Liver (tissue), 8 donors: ENCODE measurements at regions not wholly inside any gene's neighbourhood (a gene's known extent, or its start where the extent isn't known, plus 50 kb on each side); places are given as distances from the start of the nearest gene placed in this dataset.

Experiments
- DNase-seq: peaks from one replicate; pipeline ENCODE4 v3.0.0-alpha.2; 2017; ENCODE audit warnings: low spot score
- H3K27ac ChIP-seq, 2 donors: one replicate each; pipeline ENCODE4 v1.7.0; 2013; ENCODE audit warnings: inconsistent platforms in 2 of 2, low read length in 2 of 2, control low read depth in 1 of 2, low read depth in 1 of 2, mild to moderate bottlenecking in 1 of 2
- H3K27me3 ChIP-seq, 4 donors: one replicate each; pipeline versions ENCODE4 v1.6.1 to v1.7.0; 2013; ENCODE audit warnings: low read length in 3 of 4, inconsistent platforms in 1 of 4, mild to moderate bottlenecking in 1 of 4, moderate library complexity in 1 of 4; ENCODE audit not compliant: control insufficient read depth in 4 of 4, insufficient read depth in 4 of 4
- H3K36me3 ChIP-seq, 4 donors: one replicate each; pipeline versions ENCODE4 v1.6.1 to v1.7.0; 2013; ENCODE audit warnings: low read length in 3 of 4, mild to moderate bottlenecking in 3 of 4, low read depth in 1 of 4, moderate library complexity in 1 of 4; ENCODE audit not compliant: control insufficient read depth in 4 of 4, insufficient read depth in 3 of 4
- H3K4me1 ChIP-seq, 4 donors: one replicate each; pipeline versions ENCODE4 v1.6.1 to v1.7.0; 2013; ENCODE audit warnings: low read length in 3 of 4, mild to moderate bottlenecking in 3 of 4, moderate library complexity in 1 of 4; ENCODE audit not compliant: control insufficient read depth in 4 of 4, insufficient read depth in 4 of 4
- H3K4me3 ChIP-seq, 3 donors: one replicate each; pipeline versions ENCODE4 v1.6.1 to v1.7.0; 2013; ENCODE audit warnings: low read length in 3 of 3, control low read depth in 1 of 3, low read depth in 1 of 3, mild to moderate bottlenecking in 1 of 3
- H3K9ac ChIP-seq, 2 donors: one replicate each; pipeline ENCODE4 v1.7.0; 2013; ENCODE audit warnings: low read length in 2 of 2, mild to moderate bottlenecking in 2 of 2, moderate library complexity in 2 of 2, control low read depth in 1 of 2, low read depth in 1 of 2
- H3K9me3 ChIP-seq, 4 donors: one replicate each; pipeline versions ENCODE4 v1.6.1 to v1.7.0; 2013; ENCODE audit warnings: low read length in 3 of 4; ENCODE audit not compliant: control insufficient read depth in 4 of 4
- EGR1 ChIP-seq, 2 donors: IDR thresholded peaks; 2 replicates each; pipeline ENCODE4 v1.6.1; 2016 to 2018; ENCODE audit warnings: antibody characterized with exemption in 2 of 2, low read depth in 2 of 2
- FOXA1 ChIP-seq: IDR thresholded peaks from 2 replicates; pipeline ENCODE4 v1.6.1; 2016; ENCODE audit warnings: antibody characterized with exemption
- FOXA2 ChIP-seq: IDR thresholded peaks from 2 replicates; pipeline ENCODE4 v1.6.1; 2016; ENCODE audit warnings: antibody characterized with exemption
- GABPA ChIP-seq, 2 donors: IDR thresholded peaks in 1 of 2; conservative IDR thresholded peaks in 1 of 2; 2 replicates each; pipeline ENCODE4 v1.6.1; 2016; ENCODE audit warnings: antibody characterized with exemption in 2 of 2, mild to moderate bottlenecking in 1 of 2, moderate library complexity in 1 of 2
- HNF4A ChIP-seq, 2 donors: conservative IDR thresholded peaks; 2 replicates each; pipeline ENCODE4 v1.6.1; 2016; ENCODE audit warnings: antibody characterized with exemption in 2 of 2, mild to moderate bottlenecking in 2 of 2
- HNF4G ChIP-seq: IDR thresholded peaks from 2 replicates; pipeline ENCODE4 v1.6.1; 2016; ENCODE audit warnings: antibody characterized with exemption
- JUND ChIP-seq, 2 donors: IDR thresholded peaks; 2 replicates each; pipeline ENCODE4 v1.6.1; 2016; ENCODE audit warnings: antibody characterized with exemption in 2 of 2
- NR2F2 ChIP-seq: IDR thresholded peaks from 2 replicates; pipeline ENCODE4 v1.6.1; 2016; ENCODE audit warnings: antibody characterized with exemption
- SP1 ChIP-seq: IDR thresholded peaks from 2 replicates; pipeline ENCODE4 v1.6.1; 2018; ENCODE audit warnings: antibody characterized with exemption, mild to moderate bottlenecking
- TAF1 ChIP-seq: conservative IDR thresholded peaks from 2 replicates; pipeline ENCODE4 v1.6.1; 2016; ENCODE audit warnings: antibody characterized with exemption, mild to moderate bottlenecking
- YY1 ChIP-seq: IDR thresholded peaks from 2 replicates; pipeline ENCODE4 v1.6.1; 2016; ENCODE audit warnings: antibody characterized with exemption, mild to moderate bottlenecking
- WGBS: extraction: QIAGEN DNeasy Blood & Tissue Kit; methylation state at CpG from one replicate; pipeline ENCODE4 v1.1.7; 2013; 5-methylcytosine and 5-hydroxymethylcytosine counted together
- TF ChIP-seq, protein P1 (sequence below): fragments of 150-350 bp; IDR thresholded peaks from 2 replicates; pipeline ENCODE4 v1.5.1; 2017; ENCODE audit warnings: improper control_type of control experiment, low read depth, low read length; ENCODE audit not compliant: missing input control
- TF ChIP-seq, protein P2 (sequence below): IDR thresholded peaks from 2 replicates; pipeline ENCODE4 v1.6.1; 2016; ENCODE audit warnings: antibody characterized with exemption, mild to moderate bottlenecking
- TF ChIP-seq, protein P3 (sequence below): IDR thresholded peaks from 2 replicates; pipeline ENCODE4 v1.6.1; 2016; ENCODE audit warnings: antibody characterized with exemption
- TF ChIP-seq, protein P4 (sequence below): IDR thresholded peaks from 2 replicates; pipeline ENCODE4 v1.6.1; 2016; ENCODE audit warnings: antibody characterized with exemption
- donor health status: healthy.
- donor health status: healthy.
- donor health status: healthy.
- donor health status: healthy.
- donor health status: healthy.

DNA sequence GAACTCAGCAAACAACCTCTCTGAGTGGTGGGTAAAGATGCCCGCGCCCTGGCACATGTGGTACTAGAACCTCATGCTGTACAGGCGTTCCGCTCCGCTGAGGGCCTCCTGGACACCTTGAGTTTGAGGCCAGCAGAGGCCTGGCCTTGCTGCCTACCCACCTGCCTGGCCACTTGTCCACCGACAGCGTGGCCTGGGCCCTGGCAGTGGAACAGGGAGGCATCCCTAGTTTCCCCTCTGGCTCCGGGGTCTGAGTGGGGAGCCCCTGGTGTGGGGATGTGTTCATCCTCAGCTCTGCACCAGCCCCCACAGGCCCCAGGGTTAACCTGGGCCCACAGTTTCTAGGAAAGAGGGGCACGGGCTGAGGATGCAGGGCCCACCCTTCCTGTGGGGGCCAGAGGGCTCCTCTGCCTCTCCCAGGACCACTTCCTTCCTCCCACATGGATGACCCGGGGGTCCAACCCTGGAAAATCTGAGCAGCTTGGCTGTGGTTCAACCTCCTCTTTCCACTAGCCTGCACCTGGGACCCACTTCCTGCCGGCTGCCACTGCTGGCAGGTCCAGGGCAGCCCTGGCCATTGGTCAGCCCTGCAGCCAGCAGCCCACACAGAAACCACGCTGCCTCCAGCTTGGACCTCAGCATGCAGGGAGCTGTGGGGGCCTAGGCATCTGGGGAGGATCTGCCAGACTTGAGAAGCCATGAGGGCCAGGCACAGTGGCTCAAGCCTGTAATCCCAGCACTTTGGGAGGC lies 53.3 kb upstream of the COL18A1 start:
- Histone ChIP-seq H3K27ac (no peak overlapping the region), H3K4me1 (no peaks in the 10 kb centered on the region)
- 90% methylated on average over 12 of the region's 12 CpGs for WGBS

DNA sequence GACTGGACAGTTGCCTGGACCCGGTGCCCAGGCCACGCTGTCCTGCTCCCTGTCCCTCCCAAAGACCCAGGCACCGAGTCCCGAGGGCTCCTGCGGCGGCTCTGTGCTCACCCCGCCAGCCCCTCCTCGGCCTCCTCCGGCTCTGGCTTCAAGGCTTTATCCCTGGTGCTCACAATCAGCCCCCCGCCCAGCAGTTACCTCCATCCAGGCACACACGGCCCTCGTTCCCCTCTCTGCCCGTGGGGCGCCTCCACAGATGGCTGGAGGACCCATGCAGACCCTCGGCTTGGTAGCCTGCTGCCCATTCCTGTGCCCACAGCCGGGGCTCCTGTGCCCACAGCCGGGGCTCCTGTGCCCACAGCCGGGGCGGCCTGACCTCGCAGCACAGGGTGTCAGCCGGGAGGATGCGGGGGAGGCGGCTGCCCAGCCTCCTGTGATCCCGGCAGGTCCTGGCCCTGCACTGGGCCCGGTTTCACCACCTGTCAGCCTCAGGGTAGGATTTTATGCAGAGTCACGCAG lies 52.3 kb upstream of the COL18A1 start:
- no peaks in the 10 kb centered on the region for H3K36me3 ChIP-seq
- no peak overlapping the region for H3K9ac ChIP-seq
- no peaks in the 10 kb centered on the region for H3K27me3 ChIP-seq
- TF ChIP-seq, protein P1, sequence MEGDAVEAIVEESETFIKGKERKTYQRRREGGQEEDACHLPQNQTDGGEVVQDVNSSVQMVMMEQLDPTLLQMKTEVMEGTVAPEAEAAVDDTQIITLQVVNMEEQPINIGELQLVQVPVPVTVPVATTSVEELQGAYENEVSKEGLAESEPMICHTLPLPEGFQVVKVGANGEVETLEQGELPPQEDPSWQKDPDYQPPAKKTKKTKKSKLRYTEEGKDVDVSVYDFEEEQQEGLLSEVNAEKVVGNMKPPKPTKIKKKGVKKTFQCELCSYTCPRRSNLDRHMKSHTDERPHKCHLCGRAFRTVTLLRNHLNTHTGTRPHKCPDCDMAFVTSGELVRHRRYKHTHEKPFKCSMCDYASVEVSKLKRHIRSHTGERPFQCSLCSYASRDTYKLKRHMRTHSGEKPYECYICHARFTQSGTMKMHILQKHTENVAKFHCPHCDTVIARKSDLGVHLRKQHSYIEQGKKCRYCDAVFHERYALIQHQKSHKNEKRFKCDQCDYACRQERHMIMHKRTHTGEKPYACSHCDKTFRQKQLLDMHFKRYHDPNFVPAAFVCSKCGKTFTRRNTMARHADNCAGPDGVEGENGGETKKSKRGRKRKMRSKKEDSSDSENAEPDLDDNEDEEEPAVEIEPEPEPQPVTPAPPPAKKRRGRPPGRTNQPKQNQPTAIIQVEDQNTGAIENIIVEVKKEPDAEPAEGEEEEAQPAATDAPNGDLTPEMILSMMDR = no peak
- no peak for DNase-seq
- H3K27ac ChIP-seq = no peak overlapping the region
- H3K4me1 ChIP-seq = no peaks in the 10 kb centered on the region
- WGBS = 93% methylated on average over 26 of the region's 26 CpGs
- no peak overlapping the region for H3K4me3 ChIP-seq
- no peaks in the 10 kb centered on the region for H3K9me3 ChIP-seq

More for the DNA sequence above, 53.3 kb upstream of the COL18A1 start:
- H3K27me3 ChIP-seq = no peaks in the 10 kb centered on the region
- DNase-seq = no peak
- TF ChIP-seq HNF4G = no peak
- TF ChIP-seq HNF4A (conservative IDR thresholded peaks at IDR 0.05) = no peak
- no peak for TF ChIP-seq JUND (IDR thresholded peaks at IDR 0.05)
- TF ChIP-seq FOXA2 = no peak
- TF ChIP-seq YY1 = no peak
- TF ChIP-seq EGR1 (IDR thresholded peaks at IDR 0.05; ENCODE audit: low read depth in 2 of 2) = no peak
- no peak for TF ChIP-seq GABPA (IDR thresholded peaks at IDR 0.05 in 1 of 2, conservative IDR thresholded peaks at IDR 0.05 in 1 of 2)
- TF ChIP-seq SP1 = no peak
- TF ChIP-seq FOXA1 = no peak
- no peak overlapping the region for H3K9ac ChIP-seq
- H3K4me3 ChIP-seq = no peak overlapping the region
- no peaks in the 10 kb centered on the region for H3K9me3 ChIP-seq
- no peaks in the 10 kb centered on the region for H3K36me3 ChIP-seq

DNA sequence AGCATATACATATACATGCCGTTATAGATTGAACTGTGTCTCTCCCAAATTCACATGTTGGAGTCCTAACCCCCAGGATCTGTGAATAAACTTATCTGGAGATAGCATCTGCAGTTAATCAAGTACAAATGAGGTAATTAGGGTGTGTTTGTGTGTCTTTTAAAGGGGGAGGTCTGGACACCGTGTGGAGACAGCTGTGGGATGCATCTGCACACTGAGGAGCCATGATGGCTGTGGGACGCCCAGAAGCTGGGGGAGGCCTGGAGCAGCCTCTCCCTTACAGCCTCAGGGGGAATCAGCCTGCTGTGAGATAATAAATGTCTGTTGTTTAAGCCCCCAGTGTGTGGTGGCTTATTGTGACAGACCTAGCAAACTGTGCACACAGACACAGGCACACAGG lies 51.8 kb upstream of the COL18A1 start:
- H3K9ac ChIP-seq = no peak overlapping the region
- no peak overlapping the region for H3K27ac ChIP-seq
- DNase-seq = no peak
- H3K36me3 ChIP-seq = no peaks in the 10 kb centered on the region
- H3K27me3 ChIP-seq = no peaks in the 10 kb centered on the region
- no peak overlapping the region for H3K4me3 ChIP-seq
- TF ChIP-seq EGR1 (IDR thresholded peaks at IDR 0.05; ENCODE audit: low read depth in 2 of 2) (no peak), NR2F2 (no peak), YY1 (no peak), TAF1 (no peak), JUND (IDR thresholded peaks at IDR 0.05) (no peak), HNF4A (conservative IDR thresholded peaks at IDR 0.05) (no peak), GABPA (IDR thresholded peaks at IDR 0.05 in 1 of 2, conservative IDR thresholded peaks at IDR 0.05 in 1 of 2) (no peak)
- TF ChIP-seq, protein P2, sequence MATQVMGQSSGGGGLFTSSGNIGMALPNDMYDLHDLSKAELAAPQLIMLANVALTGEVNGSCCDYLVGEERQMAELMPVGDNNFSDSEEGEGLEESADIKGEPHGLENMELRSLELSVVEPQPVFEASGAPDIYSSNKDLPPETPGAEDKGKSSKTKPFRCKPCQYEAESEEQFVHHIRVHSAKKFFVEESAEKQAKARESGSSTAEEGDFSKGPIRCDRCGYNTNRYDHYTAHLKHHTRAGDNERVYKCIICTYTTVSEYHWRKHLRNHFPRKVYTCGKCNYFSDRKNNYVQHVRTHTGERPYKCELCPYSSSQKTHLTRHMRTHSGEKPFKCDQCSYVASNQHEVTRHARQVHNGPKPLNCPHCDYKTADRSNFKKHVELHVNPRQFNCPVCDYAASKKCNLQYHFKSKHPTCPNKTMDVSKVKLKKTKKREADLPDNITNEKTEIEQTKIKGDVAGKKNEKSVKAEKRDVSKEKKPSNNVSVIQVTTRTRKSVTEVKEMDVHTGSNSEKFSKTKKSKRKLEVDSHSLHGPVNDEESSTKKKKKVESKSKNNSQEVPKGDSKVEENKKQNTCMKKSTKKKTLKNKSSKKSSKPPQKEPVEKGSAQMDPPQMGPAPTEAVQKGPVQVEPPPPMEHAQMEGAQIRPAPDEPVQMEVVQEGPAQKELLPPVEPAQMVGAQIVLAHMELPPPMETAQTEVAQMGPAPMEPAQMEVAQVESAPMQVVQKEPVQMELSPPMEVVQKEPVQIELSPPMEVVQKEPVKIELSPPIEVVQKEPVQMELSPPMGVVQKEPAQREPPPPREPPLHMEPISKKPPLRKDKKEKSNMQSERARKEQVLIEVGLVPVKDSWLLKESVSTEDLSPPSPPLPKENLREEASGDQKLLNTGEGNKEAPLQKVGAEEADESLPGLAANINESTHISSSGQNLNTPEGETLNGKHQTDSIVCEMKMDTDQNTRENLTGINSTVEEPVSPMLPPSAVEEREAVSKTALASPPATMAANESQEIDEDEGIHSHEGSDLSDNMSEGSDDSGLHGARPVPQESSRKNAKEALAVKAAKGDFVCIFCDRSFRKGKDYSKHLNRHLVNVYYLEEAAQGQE = no peak
- TF ChIP-seq, protein P3, sequence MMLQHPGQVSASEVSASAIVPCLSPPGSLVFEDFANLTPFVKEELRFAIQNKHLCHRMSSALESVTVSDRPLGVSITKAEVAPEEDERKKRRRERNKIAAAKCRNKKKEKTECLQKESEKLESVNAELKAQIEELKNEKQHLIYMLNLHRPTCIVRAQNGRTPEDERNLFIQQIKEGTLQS = no peak
- TF ChIP-seq, protein P4, sequence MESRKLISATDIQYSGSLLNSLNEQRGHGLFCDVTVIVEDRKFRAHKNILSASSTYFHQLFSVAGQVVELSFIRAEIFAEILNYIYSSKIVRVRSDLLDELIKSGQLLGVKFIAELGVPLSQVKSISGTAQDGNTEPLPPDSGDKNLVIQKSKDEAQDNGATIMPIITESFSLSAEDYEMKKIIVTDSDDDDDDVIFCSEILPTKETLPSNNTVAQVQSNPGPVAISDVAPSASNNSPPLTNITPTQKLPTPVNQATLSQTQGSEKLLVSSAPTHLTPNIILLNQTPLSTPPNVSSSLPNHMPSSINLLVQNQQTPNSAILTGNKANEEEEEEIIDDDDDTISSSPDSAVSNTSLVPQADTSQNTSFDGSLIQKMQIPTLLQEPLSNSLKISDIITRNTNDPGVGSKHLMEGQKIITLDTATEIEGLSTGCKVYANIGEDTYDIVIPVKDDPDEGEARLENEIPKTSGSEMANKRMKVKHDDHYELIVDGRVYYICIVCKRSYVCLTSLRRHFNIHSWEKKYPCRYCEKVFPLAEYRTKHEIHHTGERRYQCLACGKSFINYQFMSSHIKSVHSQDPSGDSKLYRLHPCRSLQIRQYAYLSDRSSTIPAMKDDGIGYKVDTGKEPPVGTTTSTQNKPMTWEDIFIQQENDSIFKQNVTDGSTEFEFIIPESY = no peak
- no peaks in the 10 kb centered on the region for H3K9me3 ChIP-seq
- WGBS = 86% methylated on average over 3 of the region's 3 CpGs
- H3K4me1 ChIP-seq = no peaks in the 10 kb centered on the region
